Vagina (tissue), 2 donors: ENCODE measurements at regions not wholly inside any gene's neighbourhood (a gene's known extent, or its start where the extent isn't known, plus 50 kb on each side); places are given as distances from the start of the nearest gene placed in this dataset.

Experiments
- POLR2A ChIP-seq, 2 donors: fragments of 450-650 bp; IDR thresholded peaks; one replicate each; pipeline ENCODE4 v1.6.1; 2017; ENCODE audit warnings: antibody characterized with exemption in 2 of 2, mild to moderate bottlenecking in 2 of 2, moderate library complexity in 2 of 2
- POLR2AphosphoS5 ChIP-seq, 2 donors: sonication (generic); formaldehyde crosslinking; IDR thresholded peaks; one replicate each; pipeline ENCODE4 v1.9.0; 2017; ENCODE audit warnings: antibody characterized with exemption in 2 of 2, mild to moderate bottlenecking in 2 of 2, low read depth in 1 of 2; ENCODE audit not compliant: insufficient read depth in 1 of 2
- TF ChIP-seq, protein P1 (sequence below), 3 experiments: fragments of 450-650 bp in 2 of 3; fragments of 200-600 bp in 1 of 3; sonication (generic) in 1 of 3; IDR thresholded peaks; one replicate each; pipeline ENCODE4 v1.5.1; 2017 to 2019; ENCODE audit warnings: antibody characterized with exemption in 3 of 3, mild to moderate bottlenecking in 2 of 3, moderate library complexity in 2 of 3

DNA sequence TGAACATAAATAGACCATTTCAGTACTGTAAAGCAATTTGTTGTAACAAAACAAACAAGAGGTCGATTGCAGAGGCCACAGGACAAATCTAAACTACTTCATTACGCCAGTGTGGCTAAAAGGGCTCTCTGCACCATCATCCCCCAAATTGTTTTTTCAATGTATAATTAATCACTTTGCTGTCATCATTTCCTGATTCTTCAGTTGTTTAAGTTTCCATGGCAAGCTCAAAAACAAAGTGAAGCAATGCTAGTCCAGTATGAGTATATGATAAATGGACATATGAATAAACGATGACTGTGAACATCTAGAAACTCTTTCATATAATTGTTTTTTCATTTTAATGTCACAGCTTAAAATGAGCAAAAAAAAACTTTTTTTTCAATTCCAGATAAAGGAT, 235.4 kb upstream of the FGF13 start:
- TF ChIP-seq, protein P1, sequence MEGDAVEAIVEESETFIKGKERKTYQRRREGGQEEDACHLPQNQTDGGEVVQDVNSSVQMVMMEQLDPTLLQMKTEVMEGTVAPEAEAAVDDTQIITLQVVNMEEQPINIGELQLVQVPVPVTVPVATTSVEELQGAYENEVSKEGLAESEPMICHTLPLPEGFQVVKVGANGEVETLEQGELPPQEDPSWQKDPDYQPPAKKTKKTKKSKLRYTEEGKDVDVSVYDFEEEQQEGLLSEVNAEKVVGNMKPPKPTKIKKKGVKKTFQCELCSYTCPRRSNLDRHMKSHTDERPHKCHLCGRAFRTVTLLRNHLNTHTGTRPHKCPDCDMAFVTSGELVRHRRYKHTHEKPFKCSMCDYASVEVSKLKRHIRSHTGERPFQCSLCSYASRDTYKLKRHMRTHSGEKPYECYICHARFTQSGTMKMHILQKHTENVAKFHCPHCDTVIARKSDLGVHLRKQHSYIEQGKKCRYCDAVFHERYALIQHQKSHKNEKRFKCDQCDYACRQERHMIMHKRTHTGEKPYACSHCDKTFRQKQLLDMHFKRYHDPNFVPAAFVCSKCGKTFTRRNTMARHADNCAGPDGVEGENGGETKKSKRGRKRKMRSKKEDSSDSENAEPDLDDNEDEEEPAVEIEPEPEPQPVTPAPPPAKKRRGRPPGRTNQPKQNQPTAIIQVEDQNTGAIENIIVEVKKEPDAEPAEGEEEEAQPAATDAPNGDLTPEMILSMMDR (IDR thresholded peaks at IDR 0.05): no peak
- TF ChIP-seq POLR2A (IDR thresholded peaks at IDR 0.05) (no peak), POLR2AphosphoS5 (IDR thresholded peaks at IDR 0.05; ENCODE audit: insufficient read depth in 1 of 2, low read depth in 1 of 2) (no peak)
